ENCODE measurements at regions not wholly inside any gene's neighbourhood (a gene's known extent, or its start where the extent isn't known, plus 50 kb on each side); places are given as distances from the start of the nearest gene placed in this dataset.
"Not testable (repeated sequence)": the region's sequence is repeated elsewhere in the genome, so short reads cannot be mapped to it uniquely, and the experiment has no call there.

- no peak for DNase-seq (ENCODE audit: low read depth in 2 of 2, low spot score in 1 of 2)
Observed at GRCh38 chr2:241956521-241957110, 87.1 kb downstream of the RTP5 start.

- no peak for DNase-seq (ENCODE audit: low read depth in 2 of 2, low spot score in 1 of 2)
Observed at GRCh38 chr2:241957276-241957675, 87.7 kb downstream of the RTP5 start.

- DNase-seq (ENCODE audit: low read depth in 2 of 2, low spot score in 1 of 2), result no peak
Observed at GRCh38 chr2:241958818-241959545, 89.5 kb downstream of the RTP5 start.

GRCh38 chr2:241959751-241960269, 90.3 kb downstream of the RTP5 start:
- no peak for DNase-seq (ENCODE audit: low read depth in 2 of 2, low spot score in 1 of 2)

- no peak for DNase-seq (ENCODE audit: low read depth in 2 of 2, low spot score in 1 of 2)
Observed at GRCh38 chr2:241961454-241961853, 91.9 kb downstream of the RTP5 start.

- DNase-seq (ENCODE audit: low read depth in 2 of 2, low spot score in 1 of 2), result no peak
Observed at GRCh38 chr2:241964133-241964532, 94.6 kb downstream of the RTP5 start.

GRCh38 chr2:241965931-241966412, 96.4 kb downstream of the RTP5 start:
- peak; percentile 49 to 64 for DNase-seq (ENCODE audit: low read depth in 2 of 2, low spot score in 1 of 2)

GRCh38 chr2:241966647-241967466, 97.3 kb downstream of the RTP5 start:
- no peak for DNase-seq (ENCODE audit: low read depth in 2 of 2, low spot score in 1 of 2)

GRCh38 chr2:241967467-241968144, 98.1 kb downstream of the RTP5 start:
- DNase-seq (ENCODE audit: low read depth in 2 of 2, low spot score in 1 of 2), result no peak

GRCh38 chr2:241968417-241968816, 98.9 kb downstream of the RTP5 start:
- no peak for DNase-seq (ENCODE audit: low read depth in 2 of 2, low spot score in 1 of 2)

GRCh38 chr2:241969182-241969581, 99.7 kb downstream of the RTP5 start:
- DNase-seq (ENCODE audit: low read depth in 2 of 2, low spot score in 1 of 2), result not testable (repeated sequence)

- DNase-seq (ENCODE audit: low read depth in 2 of 2, low spot score in 1 of 2), result no peak
Observed at GRCh38 chr2:241970716-241971115, 101.2 kb downstream of the RTP5 start.

GRCh38 chr2:241974096-241974495, 104.6 kb downstream of the RTP5 start:
- no peak for DNase-seq (ENCODE audit: low read depth in 2 of 2, low spot score in 1 of 2)

GRCh38 chr2:241974851-241975592, 105.5 kb downstream of the RTP5 start:
- DNase-seq (ENCODE audit: low read depth in 2 of 2, low spot score in 1 of 2), result no peak

- no peak for DNase-seq (ENCODE audit: low read depth in 2 of 2, low spot score in 1 of 2)
Observed at GRCh38 chr2:241975593-241976284, 106.2 kb downstream of the RTP5 start.

GRCh38 chr2:241976296-241976695, 106.8 kb downstream of the RTP5 start:
- DNase-seq (ENCODE audit: low read depth in 2 of 2, low spot score in 1 of 2), result no peak

- DNase-seq (ENCODE audit: low read depth in 2 of 2, low spot score in 1 of 2), result no peak
Observed at GRCh38 chr2:241977557-241978300, 108.2 kb downstream of the RTP5 start.

GRCh38 chr2:241978670-241979069, 109.1 kb downstream of the RTP5 start:
- DNase-seq (ENCODE audit: low read depth in 2 of 2, low spot score in 1 of 2), result no peak

GRCh38 chr2:241980193-241980592, 110.7 kb downstream of the RTP5 start:
- no peak for DNase-seq (ENCODE audit: low read depth in 2 of 2, low spot score in 1 of 2)

All from stimulated activated CD8-positive, alpha-beta memory T cell treated with anti-CD3 and anti-CD28 coated beads, Interleukin-4, amount 100 ng/mL, for 4 hours (primary cell).